GM12878 (cell line): ENCODE measurements at regions not wholly inside any gene's neighbourhood (a gene's known extent, or its start where the extent isn't known, plus 50 kb on each side); places are given as distances from the start of the nearest gene placed in this dataset.

Experiments used
- BHLHE40 ChIP-seq, 2 experiments: fragments of 450-650 bp in 1 of 2; IDR thresholded peaks; 2 replicates each; pipeline ENCODE4 v1.6.1; 2011 to 2017; ENCODE audit warnings: low read depth in 2 of 2, borderline replicate concordance in 1 of 2, improper control_type of control experiment in 1 of 2, low read length in 1 of 2, mild to moderate bottlenecking in 1 of 2
- CHD1 ChIP-seq: IDR thresholded peaks from 2 replicates; pipeline ENCODE4 v1.6.1; 2012; ENCODE audit warnings: low read depth, low read length, improper control_type of control experiment
- E4F1 ChIP-seq: fragments of 450-650 bp; IDR thresholded peaks from 2 replicates; pipeline ENCODE4 v1.6.1; 2018; ENCODE audit warnings: borderline replicate concordance, mild to moderate bottlenecking; ENCODE audit not compliant: partially characterized antibody
- EZH2 ChIP-seq: IDR thresholded peaks from 2 replicates; pipeline ENCODE4 v1.6.1; 2012; ENCODE audit warnings: low read depth, mild to moderate bottlenecking, control low read depth, inconsistent platforms, low read length, borderline replicate concordance; ENCODE audit not compliant: control insufficient read depth
- GABPA ChIP-seq: IDR thresholded peaks from 2 replicates; pipeline ENCODE4 v1.6.1; 2014; ENCODE audit warnings: antibody characterized with exemption, low read depth, mild to moderate bottlenecking, inconsistent platforms
- JUNB ChIP-seq: IDR thresholded peaks from 2 replicates; pipeline ENCODE4 v1.6.1; 2016; ENCODE audit warnings: antibody characterized with exemption, mild to moderate bottlenecking
- ZBTB11 ChIP-seq: fragments of 450-650 bp; formaldehyde crosslinking; IDR thresholded peaks from 2 replicates; pipeline ENCODE4 v1.5.0; 2022; ENCODE audit warnings: mild to moderate bottlenecking, missing genetic modification characterization
- TF ChIP-seq, protein P1 (sequence below): fragments of 450-650 bp; IDR thresholded peaks from 2 replicates; pipeline ENCODE4 v1.6.1; 2016; ENCODE audit warnings: mild to moderate bottlenecking, moderate library complexity, borderline replicate concordance

GRCh38 chr1:61602663-61603062, 122.3 kb downstream of the TM2D1 start (continued):
- no peak for TF ChIP-seq E4F1
- no peak for TF ChIP-seq BHLHE40 (IDR thresholded peaks at IDR 0.05; ENCODE audit: borderline replicate concordance in 1 of 2, low read depth in 2 of 2, low read length in 1 of 2)
- TF ChIP-seq GABPA, result no peak
- TF ChIP-seq CHD1, result no peak
- TF ChIP-seq ZBTB11 (CRISPR knock-in tag), result no peak
- no peak for TF ChIP-seq JUNB
- TF ChIP-seq, protein P1, sequence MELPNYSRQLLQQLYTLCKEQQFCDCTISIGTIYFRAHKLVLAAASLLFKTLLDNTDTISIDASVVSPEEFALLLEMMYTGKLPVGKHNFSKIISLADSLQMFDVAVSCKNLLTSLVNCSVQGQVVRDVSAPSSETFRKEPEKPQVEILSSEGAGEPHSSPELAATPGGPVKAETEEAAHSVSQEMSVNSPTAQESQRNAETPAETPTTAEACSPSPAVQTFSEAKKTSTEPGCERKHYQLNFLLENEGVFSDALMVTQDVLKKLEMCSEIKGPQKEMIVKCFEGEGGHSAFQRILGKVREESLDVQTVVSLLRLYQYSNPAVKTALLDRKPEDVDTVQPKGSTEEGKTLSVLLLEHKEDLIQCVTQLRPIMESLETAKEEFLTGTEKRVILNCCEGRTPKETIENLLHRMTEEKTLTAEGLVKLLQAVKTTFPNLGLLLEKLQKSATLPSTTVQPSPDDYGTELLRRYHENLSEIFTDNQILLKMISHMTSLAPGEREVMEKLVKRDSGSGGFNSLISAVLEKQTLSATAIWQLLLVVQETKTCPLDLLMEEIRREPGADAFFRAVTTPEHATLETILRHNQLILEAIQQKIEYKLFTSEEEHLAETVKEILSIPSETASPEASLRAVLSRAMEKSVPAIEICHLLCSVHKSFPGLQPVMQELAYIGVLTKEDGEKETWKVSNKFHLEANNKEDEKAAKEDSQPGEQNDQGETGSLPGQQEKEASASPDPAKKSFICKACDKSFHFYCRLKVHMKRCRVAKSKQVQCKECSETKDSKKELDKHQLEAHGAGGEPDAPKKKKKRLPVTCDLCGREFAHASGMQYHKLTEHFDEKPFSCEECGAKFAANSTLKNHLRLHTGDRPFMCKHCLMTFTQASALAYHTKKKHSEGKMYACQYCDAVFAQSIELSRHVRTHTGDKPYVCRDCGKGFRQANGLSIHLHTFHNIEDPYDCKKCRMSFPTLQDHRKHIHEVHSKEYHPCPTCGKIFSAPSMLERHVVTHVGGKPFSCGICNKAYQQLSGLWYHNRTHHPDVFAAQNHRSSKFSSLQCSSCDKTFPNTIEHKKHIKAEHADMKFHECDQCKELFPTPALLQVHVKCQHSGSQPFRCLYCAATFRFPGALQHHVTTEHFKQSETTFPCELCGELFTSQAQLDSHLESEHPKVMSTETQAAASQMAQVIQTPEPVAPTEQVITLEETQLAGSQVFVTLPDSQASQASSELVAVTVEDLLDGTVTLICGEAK, result no peak
- no peak for TF ChIP-seq EZH2
